Activated T-cell treated with anti-CD3 and anti-CD28 coated beads, Interleukin-2, amount 50 U/mL, for 72 hours (primary cell): ENCODE measurements at regions not wholly inside any gene's neighbourhood (a gene's known extent, or its start where the extent isn't known, plus 50 kb on each side); places are given as distances from the start of the nearest gene placed in this dataset.
"Not testable (repeated sequence)": the region's sequence is repeated elsewhere in the genome, so short reads cannot be mapped to it uniquely, and the experiment has no call there.

Source experiments
- ATAC-seq, 2 donors: fragments of 150-1000 bp; cut with Tn5 transposase; replicated peaks in 1 of 2; 2 replicates each; pipeline ENCODE4 v1.10.0; 2021; ENCODE audit warnings: moderate library complexity in 2 of 2, mild to moderate bottlenecking in 1 of 2
- DNase-seq, 2 donors: peaks; one replicate each; pipeline ENCODE4 v3.0.0; 2021 to 2022; ENCODE audit warnings: mixed read lengths in 1 of 2
- H3K27ac Mint-ChIP-seq: one replicate; pipeline ENCODE4 v1.8.0; 2022; ENCODE audit warnings: mild to moderate bottlenecking, moderate library complexity, mixed read lengths
- H3K27me3 Mint-ChIP-seq: one replicate; pipeline ENCODE4 v1.8.0; 2022; ENCODE audit warnings: low read depth, mixed read lengths
- H3K36me3 Mint-ChIP-seq, 2 donors: one replicate each; pipeline ENCODE4 v1.8.0; 2022; ENCODE audit warnings: mixed read lengths in 2 of 2, mild to moderate bottlenecking in 1 of 2; ENCODE audit not compliant: insufficient read depth in 2 of 2
- H3K4me1 Mint-ChIP-seq: one replicate; pipeline ENCODE4 v1.8.0; 2022; ENCODE audit warnings: low read depth, mixed read lengths
- H3K4me3 Mint-ChIP-seq, 2 donors: one replicate each; pipeline ENCODE4 v1.8.0; 2022; ENCODE audit warnings: mild to moderate bottlenecking in 2 of 2, mixed read lengths in 2 of 2, moderate library complexity in 2 of 2
- H3K9me3 Mint-ChIP-seq, 2 donors: one replicate each; pipeline ENCODE4 v1.8.0; 2022; ENCODE audit warnings: mixed read lengths in 2 of 2

GRCh38 chr1:233744779-233745513 is 131.0 kb downstream of the KCNK1 start:
- no peak for ATAC-seq
- no peak overlapping the region for H3K4me3 Mint-ChIP-seq
- H3K27ac Mint-ChIP-seq = no peak overlapping the region
- H3K9me3 Mint-ChIP-seq = no peaks in the 10 kb centered on the region
- no peaks in the 10 kb centered on the region for H3K4me1 Mint-ChIP-seq
- peaks cover 17% of the 10 kb centered on the region for H3K27me3 Mint-ChIP-seq
- no peak for DNase-seq
- no peaks in the 10 kb centered on the region for H3K36me3 Mint-ChIP-seq

DNA sequence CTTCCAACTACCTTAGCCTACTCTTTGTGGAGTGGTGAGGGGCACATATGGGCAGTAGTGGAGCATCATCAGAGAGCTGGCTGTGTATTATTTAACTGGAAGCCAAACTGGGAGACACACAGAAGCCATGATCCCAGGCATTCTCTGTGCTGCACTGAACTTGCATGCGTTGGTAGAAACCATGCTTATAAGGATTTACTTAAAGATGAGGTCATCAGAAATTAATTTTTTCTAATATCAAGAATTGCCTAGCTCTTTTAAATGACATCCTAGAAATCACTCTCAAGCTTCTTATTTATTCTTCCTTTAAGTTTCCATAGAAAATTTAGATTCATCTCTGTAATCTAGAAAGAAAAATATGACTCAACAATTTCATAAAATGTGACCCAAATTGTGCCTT is 136.2 kb downstream of the KCNK1 start:
- no peak overlapping the region for H3K4me3 Mint-ChIP-seq
- H3K9me3 Mint-ChIP-seq = no peaks in the 10 kb centered on the region
- H3K27me3 Mint-ChIP-seq = peaks cover 6% of the 10 kb centered on the region
- no peak overlapping the region for H3K27ac Mint-ChIP-seq
- no peak for DNase-seq
- no peaks in the 10 kb centered on the region for H3K4me1 Mint-ChIP-seq
- ATAC-seq = no peak
- H3K36me3 Mint-ChIP-seq = no peaks in the 10 kb centered on the region

- Mint-ChIP-seq H3K27me3 (no peaks in the 10 kb centered on the region), H3K36me3 (no peaks in the 10 kb centered on the region), H3K9me3 (no peaks in the 10 kb centered on the region), H3K4me1 (no peaks in the 10 kb centered on the region), H3K4me3 (no peak overlapping the region), H3K27ac (no peak overlapping the region)
- no peak for DNase-seq
- no peak for ATAC-seq
Measured at GRCh38 chr1:233759665-233760064, 144.8 kb upstream of the SLC35F3 start.

DNA sequence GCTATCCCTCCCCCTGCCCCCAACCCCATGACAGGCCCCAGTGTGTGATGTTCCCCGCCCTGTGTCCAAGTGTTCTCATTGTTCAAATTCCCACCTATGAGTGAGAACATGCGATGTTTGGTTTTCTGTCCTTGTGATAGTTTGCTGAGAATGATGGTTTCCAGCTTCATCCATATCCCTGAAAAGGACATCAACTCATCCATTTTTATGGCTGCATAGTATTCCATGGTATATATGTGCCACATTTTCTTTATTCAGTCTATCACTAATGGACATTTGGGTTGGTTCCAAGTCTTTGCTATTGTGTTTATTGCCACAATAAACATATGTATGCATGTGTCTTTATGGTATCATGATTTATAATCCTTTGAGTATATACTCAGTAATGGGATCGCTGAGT is 140.2 kb upstream of the SLC35F3 start:
- not testable (repeated sequence) for H3K27ac Mint-ChIP-seq

GRCh38 chr1:233777566-233777965 is 126.9 kb upstream of the SLC35F3 start:
- no peak for ATAC-seq
- no peak overlapping the region for H3K4me3 Mint-ChIP-seq
- no peak for DNase-seq
- H3K27me3 Mint-ChIP-seq = no peaks in the 10 kb centered on the region
- no peaks in the 10 kb centered on the region for H3K4me1 Mint-ChIP-seq
- H3K27ac Mint-ChIP-seq = no peak overlapping the region
- peaks cover 0 to 4% of the 10 kb centered on the region in 2 donors for H3K36me3 Mint-ChIP-seq
- peaks cover 5 to 8% of the 10 kb centered on the region in 2 donors for H3K9me3 Mint-ChIP-seq

More for the DNA sequence above, 140.2 kb upstream of the SLC35F3 start:
- DNase-seq, H3K9me3 Mint-ChIP-seq, ATAC-seq, H3K36me3 Mint-ChIP-seq, H3K4me3 Mint-ChIP-seq, H3K4me1 Mint-ChIP-seq: not testable (repeated sequence)
- H3K27me3 Mint-ChIP-seq = peaks cover 16% of the 10 kb centered on the region

DNA sequence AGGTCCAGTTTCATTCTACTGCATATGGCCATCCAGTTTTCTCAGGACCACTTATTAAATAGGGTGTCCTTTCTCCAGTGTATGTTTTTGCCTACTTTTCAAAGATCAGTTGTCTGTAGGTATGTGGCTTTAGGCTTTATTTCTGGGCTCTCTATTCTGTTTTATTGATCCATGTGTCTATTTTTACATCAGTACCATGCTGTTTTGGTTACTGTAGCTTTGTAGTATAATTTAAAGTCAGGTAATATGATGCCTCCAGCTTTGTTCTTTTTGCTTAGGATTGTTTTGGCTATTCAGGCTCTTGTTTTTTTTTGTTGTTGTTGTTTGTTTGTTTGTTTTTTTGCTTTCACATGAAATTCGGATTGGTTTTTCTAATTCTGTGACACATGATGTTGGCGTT is 124.4 kb upstream of the SLC35F3 start:
- H3K4me3 Mint-ChIP-seq = no peak overlapping the region
- peaks cover 5 to 7% of the 10 kb centered on the region in 2 donors for H3K9me3 Mint-ChIP-seq
- H3K27me3 Mint-ChIP-seq = no peaks in the 10 kb centered on the region
- peaks cover 0 to 4% of the 10 kb centered on the region in 2 donors for H3K36me3 Mint-ChIP-seq
- no peak overlapping the region for H3K27ac Mint-ChIP-seq
- H3K4me1 Mint-ChIP-seq = no peaks in the 10 kb centered on the region
- ATAC-seq (no peak), DNase-seq (no peak)

DNA sequence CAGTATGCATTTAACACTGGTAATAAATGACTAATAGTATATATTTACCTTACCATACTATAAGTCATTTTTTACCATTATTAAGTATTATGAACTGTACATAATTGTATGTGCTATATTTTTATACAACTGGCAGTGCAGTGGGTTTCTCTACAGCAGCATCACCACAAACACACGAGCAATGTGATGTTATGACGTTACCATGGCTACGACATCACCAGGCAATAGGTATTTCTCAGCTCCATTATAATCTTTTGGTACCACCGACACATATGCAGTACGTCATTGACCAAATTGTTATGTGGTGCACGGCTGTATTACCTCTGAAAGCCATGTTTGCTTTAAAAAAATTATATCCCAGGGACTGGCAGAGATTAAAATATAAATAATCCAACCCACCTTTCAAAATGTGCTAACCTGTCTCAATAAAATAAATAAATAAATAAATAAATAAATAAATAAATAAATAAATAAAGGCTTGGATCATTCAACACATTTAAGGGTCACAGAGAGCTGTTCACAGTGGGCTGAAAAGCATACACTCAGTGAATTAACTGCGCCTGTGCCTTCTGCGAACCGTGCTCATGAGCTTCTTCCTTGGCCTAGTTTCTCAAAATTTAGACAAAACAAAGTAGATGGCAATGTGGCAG is 121.4 kb upstream of the SLC35F3 start:
- no peaks in the 10 kb centered on the region for H3K27me3 Mint-ChIP-seq
- H3K4me3 Mint-ChIP-seq = no peak overlapping the region
- ATAC-seq = no peak

DNA sequence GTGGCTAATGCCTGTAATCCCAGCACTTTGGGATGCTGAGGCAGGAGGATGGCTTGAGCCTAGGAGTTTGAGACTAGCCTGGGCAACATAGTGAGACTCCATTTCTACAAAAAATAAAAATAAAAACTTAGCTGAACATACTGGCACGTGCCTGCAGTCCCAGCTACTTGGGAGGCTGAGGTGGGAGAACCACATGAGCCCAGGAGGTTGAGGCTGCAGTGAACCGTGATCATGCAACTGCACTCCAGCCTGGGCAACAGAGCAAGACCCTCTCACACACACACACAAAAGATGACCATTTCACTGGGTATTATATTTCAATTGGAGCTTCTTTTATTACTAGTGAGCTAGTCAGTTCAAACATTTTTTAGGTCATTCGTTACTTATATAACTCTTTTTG is 116.9 kb upstream of the SLC35F3 start:
- peaks cover 13% of the 10 kb centered on the region for H3K27me3 Mint-ChIP-seq
- H3K36me3 Mint-ChIP-seq = no peaks in the 10 kb centered on the region
- H3K4me3 Mint-ChIP-seq = no peak overlapping the region
- no peak for DNase-seq
- H3K27ac Mint-ChIP-seq = no peak overlapping the region
- no peaks in the 10 kb centered on the region for H3K9me3 Mint-ChIP-seq
- ATAC-seq = no peak
- H3K4me1 Mint-ChIP-seq = no peaks in the 10 kb centered on the region

More for the DNA sequence above, 121.4 kb upstream of the SLC35F3 start:
- H3K36me3 Mint-ChIP-seq = peaks cover 0 to 4% of the 10 kb centered on the region in 2 donors
- no peak overlapping the region for H3K27ac Mint-ChIP-seq
- peaks cover 5 to 6% of the 10 kb centered on the region in 2 donors for H3K9me3 Mint-ChIP-seq
- no peaks in the 10 kb centered on the region for H3K4me1 Mint-ChIP-seq
- DNase-seq = no peak

DNA sequence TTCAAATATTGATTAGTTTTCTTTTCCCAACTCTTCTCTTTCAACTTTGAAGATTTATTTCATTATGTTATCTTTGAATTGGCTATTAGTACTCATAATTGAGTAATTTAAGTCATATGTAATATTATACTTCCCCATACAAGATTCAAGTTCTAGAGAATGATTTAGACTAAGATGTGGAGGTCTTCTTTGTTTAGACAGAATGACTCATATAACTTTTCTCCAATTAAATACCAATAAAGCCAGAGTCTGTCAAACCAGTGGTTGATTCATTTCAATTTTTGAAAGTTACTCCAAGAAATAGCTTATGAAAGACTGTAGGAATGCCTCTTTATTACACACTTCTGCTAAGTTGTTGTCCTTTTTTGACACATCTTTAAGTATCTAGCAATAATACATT is 115.8 kb upstream of the SLC35F3 start:
- Mint-ChIP-seq H3K27ac (no peak overlapping the region), H3K27me3 (peaks cover 18% of the 10 kb centered on the region), H3K36me3 (no peaks in the 10 kb centered on the region), H3K9me3 (no peaks in the 10 kb centered on the region), H3K4me1 (no peaks in the 10 kb centered on the region), H3K4me3 (no peak overlapping the region)
- no peak for DNase-seq
- no peak for ATAC-seq

- Mint-ChIP-seq H3K4me1 (no peaks in the 10 kb centered on the region), H3K27me3 (peaks cover 18% of the 10 kb centered on the region), H3K36me3 (no peaks in the 10 kb centered on the region), H3K9me3 (no peaks in the 10 kb centered on the region), H3K27ac (no peak overlapping the region), H3K4me3 (no peak overlapping the region)
- DNase-seq (no peak), ATAC-seq (no peak)
Measured at GRCh38 chr1:233790121-233790520, 114.4 kb upstream of the SLC35F3 start.

- ATAC-seq = peak; percentile 63 to 78
- H3K36me3 Mint-ChIP-seq = no peaks in the 10 kb centered on the region
- H3K9me3 Mint-ChIP-seq = no peaks in the 10 kb centered on the region
- DNase-seq = peak; percentile 11 to 31
- no peak overlapping the region for H3K4me3 Mint-ChIP-seq
- no peaks in the 10 kb centered on the region for H3K4me1 Mint-ChIP-seq
- H3K27ac Mint-ChIP-seq = no peak overlapping the region
- H3K27me3 Mint-ChIP-seq = peaks cover 18% of the 10 kb centered on the region
Measured at GRCh38 chr1:233790662-233791371, 113.7 kb upstream of the SLC35F3 start.

DNA sequence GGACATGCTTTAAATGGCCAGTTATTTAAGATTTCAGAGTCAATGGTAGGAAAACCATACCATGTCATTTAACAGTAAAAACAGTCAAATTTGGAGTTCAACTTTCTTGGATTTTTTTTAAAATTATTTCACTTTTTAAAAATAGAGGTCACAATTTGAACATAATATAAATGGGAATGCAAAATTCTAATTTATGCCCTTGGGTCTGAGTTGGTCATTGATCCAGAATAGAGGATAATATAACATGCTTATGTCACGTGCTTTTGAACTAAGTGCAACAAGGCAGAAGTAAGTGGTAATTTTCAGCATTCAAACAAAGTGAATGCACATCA is 113.1 kb upstream of the SLC35F3 start:
- Mint-ChIP-seq H3K9me3 (no peaks in the 10 kb centered on the region), H3K27ac (no peak overlapping the region), H3K36me3 (no peaks in the 10 kb centered on the region), H3K4me3 (no peak overlapping the region), H3K4me1 (no peaks in the 10 kb centered on the region), H3K27me3 (peaks cover 18% of the 10 kb centered on the region)
- ATAC-seq (no peak), DNase-seq (no peak)

- Mint-ChIP-seq H3K27me3 (peaks cover 18% of the 10 kb centered on the region), H3K4me1 (no peaks in the 10 kb centered on the region), H3K9me3 (no peaks in the 10 kb centered on the region), H3K36me3 (no peaks in the 10 kb centered on the region), H3K4me3 (no peak overlapping the region), H3K27ac (no peak overlapping the region)
- ATAC-seq (no peak), DNase-seq (no peak)
Measured at GRCh38 chr1:233791721-233792120, 112.8 kb upstream of the SLC35F3 start.
